Urinary bladder (tissue), 3 donors: ENCODE measurements at regions not wholly inside any gene's neighbourhood (a gene's known extent, or its start where the extent isn't known, plus 50 kb on each side); places are given as distances from the start of the nearest gene placed in this dataset.

Source experiments
- DNase-seq: peaks from one replicate; pipeline ENCODE4 v3.0.0-alpha.2; 2015; ENCODE audit errors: extremely low spot score
- H3K27ac ChIP-seq: one replicate; pipeline ENCODE4 v1.5.1; 2013; ENCODE audit warnings: low read depth, mild to moderate bottlenecking, moderate library complexity
- H3K36me3 ChIP-seq: one replicate; pipeline ENCODE4 v1.6.1; 2013; ENCODE audit warnings: mild to moderate bottlenecking, moderate library complexity; ENCODE audit not compliant: insufficient read depth
- H3K4me1 ChIP-seq: one replicate; pipeline ENCODE4 v1.6.1; 2013; ENCODE audit warnings: mild to moderate bottlenecking, moderate library complexity; ENCODE audit not compliant: insufficient read depth
- H3K4me3 ChIP-seq: one replicate; pipeline ENCODE4 v1.5.1; 2013; ENCODE audit warnings: low read depth, low read length
- WGBS: extraction: QIAGEN DNeasy Blood & Tissue Kit; methylation state at CpG from one replicate; pipeline ENCODE4 v1.1.7; 2013; 5-methylcytosine and 5-hydroxymethylcytosine counted together
- donor health status: healthy with polysubstance abuse.
- donor health status: healthy.

GRCh38 chr15:72953306-72953705, 99.0 kb upstream of the NEO1 start:
- 94% methylated on average over 6 of the region's 6 CpGs for WGBS
- no peak overlapping the region for H3K4me3 ChIP-seq
- H3K27ac ChIP-seq, result no peak overlapping the region
- no peak for DNase-seq
- no peaks in the 10 kb centered on the region for H3K36me3 ChIP-seq
- H3K4me1 ChIP-seq, result no peaks in the 10 kb centered on the region

GRCh38 chr15:72952151-72952550, 100.1 kb upstream of the NEO1 start:
- DNase-seq, result no peak
- Histone ChIP-seq H3K36me3 (no peaks in the 10 kb centered on the region), H3K4me1 (no peaks in the 10 kb centered on the region), H3K4me3 (no peak overlapping the region), H3K27ac (no peak overlapping the region)
- 81% methylated on average over 1 of the region's 1 CpG for WGBS

GRCh38 chr15:72948662-72949061, 103.6 kb upstream of the NEO1 start:
- Histone ChIP-seq H3K4me1 (no peaks in the 10 kb centered on the region), H3K27ac (no peak overlapping the region), H3K4me3 (no peak overlapping the region), H3K36me3 (no peaks in the 10 kb centered on the region)
- DNase-seq, result no peak

- H3K4me3 ChIP-seq, result no peak overlapping the region
- no peaks in the 10 kb centered on the region for H3K4me1 ChIP-seq
These were observed 104.6 kb upstream of the NEO1 start for GRCh38 chr15:72947709-72948108.

GRCh38 chr15:72944565-72944964, 107.7 kb upstream of the NEO1 start:
- H3K4me3 ChIP-seq, result no peak overlapping the region
- WGBS, result 65% methylated on average over 2 of the region's 2 CpGs
- no peaks in the 10 kb centered on the region for H3K4me1 ChIP-seq
- H3K36me3 ChIP-seq, result no peaks in the 10 kb centered on the region
- no peak overlapping the region for H3K27ac ChIP-seq
- DNase-seq, result no peak

More at GRCh38 chr15:72947709-72948108, 104.6 kb upstream of the NEO1 start:
- no peak for DNase-seq
- no peak overlapping the region for H3K27ac ChIP-seq
- WGBS, result 84% methylated on average over 2 of the region's 2 CpGs
- H3K36me3 ChIP-seq, result no peaks in the 10 kb centered on the region

GRCh38 chr15:72940229-72940622, 112.0 kb upstream of the NEO1 start:
- 92% methylated on average over 2 of the region's 2 CpGs for WGBS
- no peak for DNase-seq
- Histone ChIP-seq H3K4me1 (no peaks in the 10 kb centered on the region), H3K27ac (no peak overlapping the region), H3K36me3 (no peaks in the 10 kb centered on the region), H3K4me3 (no peak overlapping the region)

GRCh38 chr15:72939514-72940228, 112.6 kb upstream of the NEO1 start:
- 69% methylated on average over 5 of the region's 5 CpGs for WGBS
- no peaks in the 10 kb centered on the region for H3K4me1 ChIP-seq
- H3K4me3 ChIP-seq, result no peak overlapping the region
- no peaks in the 10 kb centered on the region for H3K36me3 ChIP-seq
- H3K27ac ChIP-seq, result no peak overlapping the region
- no peak for DNase-seq

GRCh38 chr15:72936691-72937679, 115.3 kb upstream of the NEO1 start:
- Histone ChIP-seq H3K4me1 (no peaks in the 10 kb centered on the region), H3K36me3 (no peaks in the 10 kb centered on the region), H3K4me3 (no peak overlapping the region), H3K27ac (no peak overlapping the region)
- 89% methylated on average over 11 of the region's 11 CpGs for WGBS
- DNase-seq, result no peak

GRCh38 chr15:72936237-72936636, 116.0 kb upstream of the NEO1 start:
- no peak for DNase-seq
- no peaks in the 10 kb centered on the region for H3K4me1 ChIP-seq
- no peak overlapping the region for H3K27ac ChIP-seq
- H3K4me3 ChIP-seq, result no peak overlapping the region
- WGBS, result 95% methylated on average over 4 of the region's 4 CpGs
- H3K36me3 ChIP-seq, result no peaks in the 10 kb centered on the region

- DNase-seq, result no peak
- WGBS, result 59% methylated on average over 2 of the region's 2 CpGs
- no peak overlapping the region for H3K4me3 ChIP-seq
- H3K27ac ChIP-seq, result no peak overlapping the region
- no peaks in the 10 kb centered on the region for H3K4me1 ChIP-seq
- no peaks in the 10 kb centered on the region for H3K36me3 ChIP-seq
These were observed 116.7 kb upstream of the NEO1 start for GRCh38 chr15:72935521-72935920.

GRCh38 chr15:72934921-72935320, 117.3 kb upstream of the NEO1 start:
- no peak overlapping the region for H3K4me3 ChIP-seq
- H3K36me3 ChIP-seq, result no peaks in the 10 kb centered on the region
- H3K4me1 ChIP-seq, result no peaks in the 10 kb centered on the region
- DNase-seq, result no peak
- 89% methylated on average over 4 of the region's 4 CpGs for WGBS
- no peak overlapping the region for H3K27ac ChIP-seq

- Histone ChIP-seq H3K27ac (no peak overlapping the region), H3K4me1 (no peaks in the 10 kb centered on the region), H3K36me3 (no peaks in the 10 kb centered on the region), H3K4me3 (no peak overlapping the region)
- WGBS, result 59% methylated on average over 3 of the region's 3 CpGs
- DNase-seq, result no peak
These were observed 118.3 kb upstream of the NEO1 start for GRCh38 chr15:72933976-72934375.

GRCh38 chr15:72932472-72932871, 119.8 kb upstream of the NEO1 start:
- DNase-seq, result no peak
- Histone ChIP-seq H3K4me1 (no peaks in the 10 kb centered on the region), H3K27ac (no peak overlapping the region), H3K4me3 (no peak overlapping the region), H3K36me3 (no peaks in the 10 kb centered on the region)
- WGBS, result 84% methylated on average over 3 of the region's 3 CpGs

- Histone ChIP-seq H3K36me3 (no peaks in the 10 kb centered on the region), H3K27ac (no peak overlapping the region), H3K4me1 (no peaks in the 10 kb centered on the region), H3K4me3 (no peak overlapping the region)
- WGBS, result 95% methylated on average over 2 of the region's 2 CpGs
- no peak for DNase-seq
These were observed 124.8 kb upstream of the NEO1 start for GRCh38 chr15:72927451-72927850.
